SU-DHL-6 (cell line): ENCODE measurements at regions not wholly inside any gene's neighbourhood (a gene's known extent, or its start where the extent isn't known, plus 50 kb on each side); places are given as distances from the start of the nearest gene placed in this dataset.

ENCODE experiments used
- EZH2phosphoT487 ChIP-seq: fragments of 200-600 bp; sonication (generic), shearing (Covaris generic); conservative IDR thresholded peaks from 2 replicates; pipeline ENCODE4 v1.6.1; 2018; ENCODE audit warnings: mild to moderate bottlenecking, antibody characterized with exemption, low read length, moderate library complexity, mixed read lengths
- TF ChIP-seq, protein P1 (sequence below): fragments of 200-600 bp; sonication (generic); IDR thresholded peaks from one replicate; pipeline ENCODE4 v1.5.1; 2017; ENCODE audit warnings: antibody characterized with exemption, mild to moderate bottlenecking, low read length, moderate library complexity; ENCODE audit not compliant: insufficient read depth, poor library complexity, severe bottlenecking

DNA sequence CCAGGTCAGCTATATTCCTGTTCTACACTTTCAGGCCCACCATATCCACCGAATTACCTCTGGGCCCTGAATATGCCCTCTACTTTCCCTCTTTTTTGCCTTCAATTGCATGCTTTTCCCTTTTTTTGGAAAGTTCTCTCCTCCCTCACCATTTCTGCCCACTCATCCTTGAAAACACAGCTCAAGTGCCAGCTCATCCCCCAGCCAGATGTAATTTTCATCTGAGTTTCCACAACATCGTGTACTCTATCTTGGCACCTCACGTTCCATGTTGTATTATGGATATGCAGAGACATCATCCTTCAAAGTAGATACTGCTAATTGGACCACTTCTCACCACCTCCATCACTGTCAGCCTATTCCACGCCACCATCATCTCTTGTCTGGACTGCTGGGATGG lies 129.8 kb upstream of the HSD17B12 start:
- TF ChIP-seq, protein P1, sequence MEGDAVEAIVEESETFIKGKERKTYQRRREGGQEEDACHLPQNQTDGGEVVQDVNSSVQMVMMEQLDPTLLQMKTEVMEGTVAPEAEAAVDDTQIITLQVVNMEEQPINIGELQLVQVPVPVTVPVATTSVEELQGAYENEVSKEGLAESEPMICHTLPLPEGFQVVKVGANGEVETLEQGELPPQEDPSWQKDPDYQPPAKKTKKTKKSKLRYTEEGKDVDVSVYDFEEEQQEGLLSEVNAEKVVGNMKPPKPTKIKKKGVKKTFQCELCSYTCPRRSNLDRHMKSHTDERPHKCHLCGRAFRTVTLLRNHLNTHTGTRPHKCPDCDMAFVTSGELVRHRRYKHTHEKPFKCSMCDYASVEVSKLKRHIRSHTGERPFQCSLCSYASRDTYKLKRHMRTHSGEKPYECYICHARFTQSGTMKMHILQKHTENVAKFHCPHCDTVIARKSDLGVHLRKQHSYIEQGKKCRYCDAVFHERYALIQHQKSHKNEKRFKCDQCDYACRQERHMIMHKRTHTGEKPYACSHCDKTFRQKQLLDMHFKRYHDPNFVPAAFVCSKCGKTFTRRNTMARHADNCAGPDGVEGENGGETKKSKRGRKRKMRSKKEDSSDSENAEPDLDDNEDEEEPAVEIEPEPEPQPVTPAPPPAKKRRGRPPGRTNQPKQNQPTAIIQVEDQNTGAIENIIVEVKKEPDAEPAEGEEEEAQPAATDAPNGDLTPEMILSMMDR: no peak
- TF ChIP-seq EZH2phosphoT487: no peak
